Loucy (cell line): ENCODE measurements at regions not wholly inside any gene's neighbourhood (a gene's known extent, or its start where the extent isn't known, plus 50 kb on each side); places are given as distances from the start of the nearest gene placed in this dataset.

Experiments
- CTCF ChIP-seq: fragments of 200-600 bp; sonication (generic); conservative IDR thresholded peaks from 2 replicates; pipeline ENCODE4 v1.5.1; 2014; ENCODE audit warnings: mild to moderate bottlenecking, antibody characterized with exemption, low read length
- EZH2phosphoT487 ChIP-seq: fragments of 200-600 bp; IDR thresholded peaks from 2 replicates; pipeline ENCODE4 v1.6.1; 2018; ENCODE audit warnings: antibody characterized with exemption, mild to moderate bottlenecking, moderate library complexity, borderline replicate concordance

- no peak for TF ChIP-seq CTCF
- TF ChIP-seq EZH2phosphoT487: no peak
These were observed 1359.7 kb upstream of the NRXN1 start for GRCh38 chr2:52391621-52392020.
